GM13977 (cell line): ENCODE measurements at regions not wholly inside any gene's neighbourhood (a gene's known extent, or its start where the extent isn't known, plus 50 kb on each side); places are given as distances from the start of the nearest gene placed in this dataset.
"Not testable (repeated sequence)": the region's sequence is repeated elsewhere in the genome, so short reads cannot be mapped to it uniquely, and the experiment has no call there.

ENCODE experiments used
- DNase-seq: peaks from one replicate; pipeline ENCODE4 v3.0.0; 2012; ENCODE audit warnings: low spot score
- CTCF ChIP-seq: IDR thresholded peaks from 2 replicates; pipeline ENCODE4 v1.5.1; 2012; ENCODE audit warnings: mild to moderate bottlenecking, control low read depth; ENCODE audit not compliant: insufficient read depth; ENCODE audit errors: extremely low read depth, missing control alignments
- in situ Hi-C: fragments of 300-500 bp; cut with MboI; formaldehyde crosslinking; loops from one replicate; pipeline ENCODE4 v1.12.0; 2022; ENCODE audit warnings: low sequenced_read_pairs, low pct_unique_long_range_greater_than_20kb, mixed read lengths, inconsistent platforms; ENCODE audit not compliant: unreplicated experiment

DNA sequence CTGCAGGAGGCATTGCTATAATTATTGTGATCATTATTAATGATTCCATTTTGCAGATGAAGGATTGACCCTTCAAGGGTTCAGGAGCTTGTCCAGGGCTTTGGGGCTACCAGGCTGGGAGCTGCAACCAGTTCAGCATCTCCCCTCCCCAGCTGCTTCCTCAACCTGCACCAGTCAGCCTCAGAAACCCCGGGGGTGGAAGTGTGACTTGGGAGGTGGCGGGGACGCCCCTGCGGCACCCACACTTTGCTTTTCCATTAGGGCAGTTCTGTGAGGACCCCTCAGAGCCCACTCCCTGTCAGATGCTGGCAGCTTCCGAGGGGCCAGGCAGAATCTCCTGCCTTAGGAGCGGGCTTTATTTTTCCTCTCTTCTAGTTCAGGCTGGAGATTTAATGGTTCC lies 85.6 kb downstream of the OLFM1 start:
- in situ Hi-C loops: no loop called here
- DNase-seq: no peak
- no peak for TF ChIP-seq CTCF

DNA sequence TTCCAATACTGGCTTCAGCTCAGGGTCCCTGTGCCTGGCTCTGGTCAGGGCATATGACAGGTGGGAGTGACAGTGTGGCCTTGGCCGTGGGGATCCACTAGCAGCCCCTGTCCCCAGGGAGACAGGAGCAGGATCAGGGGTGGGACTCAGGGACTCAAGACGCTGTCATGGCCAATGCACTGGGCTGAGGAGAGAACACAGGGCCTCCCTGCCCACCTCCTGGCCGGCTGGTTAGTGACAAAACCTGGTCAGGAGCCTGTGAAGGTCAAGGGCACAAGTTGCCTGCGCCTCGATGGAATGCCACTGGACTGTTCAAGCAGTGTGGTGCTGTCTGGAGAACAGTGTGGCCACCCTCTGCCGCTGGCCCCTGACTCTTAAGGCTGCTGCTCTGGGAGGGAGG lies 86.8 kb downstream of the OLFM1 start:
- in situ Hi-C loops: no loop called here
- no peak for TF ChIP-seq CTCF
- no peak for DNase-seq

DNA sequence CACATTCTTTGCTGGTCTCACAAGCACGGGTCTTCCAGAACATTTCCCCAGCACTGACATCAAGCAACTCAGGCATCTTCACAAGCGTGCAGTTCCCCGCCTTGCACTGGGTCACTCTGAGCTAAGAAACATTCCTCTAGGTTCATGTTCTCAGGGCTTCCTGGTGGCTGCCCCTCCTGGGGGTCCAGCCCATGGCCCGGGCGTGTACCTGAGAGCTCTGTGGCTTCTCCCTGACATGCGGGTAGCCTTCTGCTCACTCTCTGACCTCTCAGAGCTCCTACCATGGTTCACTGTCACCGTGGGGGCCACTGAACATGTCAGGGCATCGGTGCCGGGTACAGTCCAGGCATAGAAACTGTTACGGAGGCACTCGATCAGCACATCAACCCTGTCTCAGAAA lies 87.5 kb downstream of the OLFM1 start:
- DNase-seq: no peak
- TF ChIP-seq CTCF: no peak
- in situ Hi-C loops: no loop called here

GRCh38 chr9:135176284-135176683 lies 88.8 kb downstream of the OLFM1 start:
- no peak for DNase-seq
- in situ Hi-C loops: no loop called here
- no peak for TF ChIP-seq CTCF

- in situ Hi-C loops: not testable (repeated sequence)
Observed at GRCh38 chr9:135177562-135177961, 90.1 kb downstream of the OLFM1 start.

GRCh38 chr9:135178498-135178897 lies 91.0 kb downstream of the OLFM1 start:
- in situ Hi-C loops: no loop called here
- no peak for TF ChIP-seq CTCF
- no peak for DNase-seq

More at GRCh38 chr9:135177562-135177961, 90.1 kb downstream of the OLFM1 start:
- not testable (repeated sequence) for DNase-seq

- DNase-seq: no peak
- TF ChIP-seq CTCF: no peak
- in situ Hi-C loops: no loop called here
Observed at GRCh38 chr9:135179041-135179440, 91.6 kb downstream of the OLFM1 start.
